ENCODE measurements at regions not wholly inside any gene's neighbourhood (a gene's known extent, or its start where the extent isn't known, plus 50 kb on each side); places are given as distances from the start of the nearest gene placed in this dataset.
"Not testable (repeated sequence)": the region's sequence is repeated elsewhere in the genome, so short reads cannot be mapped to it uniquely, and the experiment has no call there.

DNA sequence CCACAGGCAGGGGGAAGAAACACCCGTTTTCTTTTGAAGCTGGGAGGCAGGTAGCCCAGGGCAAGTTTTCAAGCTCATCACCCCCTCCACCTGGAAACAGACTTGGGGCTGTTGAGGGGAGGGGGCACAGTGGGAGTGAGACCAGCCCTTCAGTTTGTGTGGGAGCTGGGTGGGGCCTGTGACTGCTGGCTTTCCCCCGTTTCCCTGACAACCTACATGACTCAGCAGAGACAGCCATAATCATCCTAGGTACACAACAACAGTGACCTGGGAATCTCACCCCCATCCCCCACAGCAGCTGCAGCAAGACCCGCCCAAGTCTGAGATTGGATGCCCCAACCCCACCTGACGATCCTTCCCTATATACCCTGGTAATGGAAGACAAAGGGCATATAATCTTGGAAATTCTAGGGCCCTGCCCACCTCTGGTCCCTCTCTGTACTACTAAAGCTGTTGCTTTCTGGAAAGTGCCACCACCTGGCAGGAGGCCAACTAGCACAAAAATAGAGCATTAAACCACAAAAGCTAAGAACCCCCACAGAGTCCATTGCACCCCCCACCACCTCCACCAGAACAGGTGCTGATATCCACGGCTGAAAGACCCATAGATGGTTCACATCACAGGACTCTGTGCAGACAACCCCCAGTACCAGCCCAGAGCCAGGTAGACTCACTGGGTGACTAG, 422.2 kb upstream of the SGO1 start:
- no peak for DNase-seq

DNA sequence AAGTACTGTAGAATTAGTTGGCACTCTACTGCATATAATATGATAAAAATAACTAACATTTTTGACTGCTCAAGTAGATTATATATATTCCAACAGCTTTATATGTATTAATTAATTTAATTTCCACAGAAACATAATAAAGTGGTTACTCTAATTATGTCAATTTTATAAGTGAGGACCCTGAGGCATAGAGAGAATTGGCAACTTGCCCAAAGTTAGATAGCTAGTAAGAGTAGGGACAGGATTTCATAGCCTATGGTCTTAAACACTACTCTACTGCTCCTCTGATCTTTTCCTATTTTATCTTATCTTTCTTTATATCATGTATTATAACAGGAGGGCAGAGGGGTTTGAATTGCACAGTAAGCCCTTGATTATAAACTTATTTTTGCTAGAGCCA, 418.7 kb upstream of the SGO1 start:
- DNase-seq = no peak

DNA sequence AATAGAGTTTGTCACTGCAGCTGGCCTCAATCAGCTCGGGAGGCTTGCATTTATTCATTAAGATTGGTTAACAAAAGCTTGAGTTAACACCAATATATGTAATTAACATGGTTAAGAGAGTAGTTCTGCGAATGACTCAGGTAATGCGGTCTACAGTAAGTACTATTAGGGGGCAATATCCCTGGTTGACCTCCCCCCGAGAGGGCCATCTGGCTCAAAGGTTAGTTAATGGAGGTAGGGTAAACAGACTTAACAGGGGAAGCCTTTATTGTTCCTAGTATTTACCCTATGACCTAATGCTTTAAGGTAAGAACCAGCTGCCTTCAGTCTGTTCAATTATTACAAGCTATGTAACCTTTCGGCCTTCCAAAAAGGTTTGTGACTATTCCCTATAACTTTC, 403.3 kb upstream of the SGO1 start:
- DNase-seq = no peak

DNA sequence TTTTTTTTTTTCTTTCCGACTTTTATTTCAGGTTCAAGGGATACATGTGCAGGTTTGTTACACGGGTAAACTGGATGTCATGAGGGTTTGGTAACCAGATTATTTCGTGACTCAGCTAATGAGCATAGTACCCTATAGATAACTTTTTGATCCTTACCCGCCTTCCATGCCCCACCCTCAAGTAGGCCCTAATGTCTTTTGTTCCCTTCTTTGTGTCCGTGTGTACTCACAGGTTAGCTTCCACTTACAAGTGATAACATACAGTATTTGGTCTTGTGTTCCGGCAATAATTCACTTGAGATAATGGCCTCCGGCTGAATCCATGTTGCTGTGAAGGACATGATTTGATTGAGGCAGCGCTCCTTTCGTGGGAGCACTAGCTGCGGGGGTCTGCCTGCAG, 402.8 kb upstream of the SGO1 start:
- DNase-seq = no peak

DNA sequence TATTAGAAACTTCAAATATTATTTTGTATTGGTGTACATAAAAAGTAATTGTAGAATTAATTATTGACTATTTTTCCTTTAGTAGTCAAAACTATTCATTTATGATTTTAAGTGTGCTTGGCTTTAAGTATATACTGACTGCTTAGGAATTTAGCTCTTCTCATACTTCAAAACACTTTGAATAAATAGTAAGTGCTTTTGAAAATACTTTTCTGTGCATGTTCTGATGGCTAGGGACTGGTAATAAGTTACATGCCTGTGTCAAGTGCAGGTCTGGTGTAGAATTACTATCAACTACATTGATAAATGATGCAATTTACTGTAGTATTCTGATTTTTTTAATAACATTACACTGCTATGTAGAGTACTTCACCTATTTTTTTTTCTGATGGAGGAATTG, 397.6 kb upstream of the SGO1 start:
- no peak for DNase-seq

DNA sequence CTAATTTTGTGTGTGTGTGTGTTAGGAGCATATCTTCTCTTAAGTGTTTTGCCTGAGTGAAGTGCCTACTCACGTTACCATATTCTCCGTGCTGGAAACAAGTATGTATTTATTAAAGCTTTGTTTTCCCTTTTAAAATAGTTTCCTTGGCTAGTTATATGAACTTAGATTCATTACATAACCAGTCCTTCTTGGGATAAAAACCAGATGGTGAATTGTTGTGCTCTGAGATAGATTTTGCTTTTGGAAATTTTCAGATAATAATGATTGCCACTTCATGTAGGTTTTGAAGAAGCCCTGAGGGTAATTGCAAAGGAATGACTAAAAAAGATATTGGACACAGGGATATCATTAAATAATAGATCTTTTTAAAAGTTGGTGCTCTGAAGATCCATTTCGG, 390.2 kb upstream of the SGO1 start:
- DNase-seq = no peak

DNA sequence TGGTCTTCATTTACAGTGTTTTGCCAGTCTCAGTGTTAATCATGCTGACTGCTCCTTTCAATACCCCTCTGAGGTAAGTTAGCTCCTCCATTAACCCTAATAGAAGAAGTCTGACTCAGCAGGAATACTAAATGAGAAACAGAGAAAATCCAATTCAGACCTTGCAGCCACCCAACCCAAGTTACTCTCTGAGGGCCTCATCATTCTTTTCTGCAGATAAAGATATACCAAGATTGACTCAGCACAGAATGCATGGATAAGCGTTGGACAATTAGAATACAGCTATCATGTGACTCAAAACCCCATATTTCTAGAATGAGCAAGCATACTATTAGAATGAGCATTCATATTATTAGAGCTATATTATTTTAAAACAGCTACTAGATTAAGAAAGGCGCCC, 389.1 kb upstream of the SGO1 start:
- peak; percentile 15 for DNase-seq

DNA sequence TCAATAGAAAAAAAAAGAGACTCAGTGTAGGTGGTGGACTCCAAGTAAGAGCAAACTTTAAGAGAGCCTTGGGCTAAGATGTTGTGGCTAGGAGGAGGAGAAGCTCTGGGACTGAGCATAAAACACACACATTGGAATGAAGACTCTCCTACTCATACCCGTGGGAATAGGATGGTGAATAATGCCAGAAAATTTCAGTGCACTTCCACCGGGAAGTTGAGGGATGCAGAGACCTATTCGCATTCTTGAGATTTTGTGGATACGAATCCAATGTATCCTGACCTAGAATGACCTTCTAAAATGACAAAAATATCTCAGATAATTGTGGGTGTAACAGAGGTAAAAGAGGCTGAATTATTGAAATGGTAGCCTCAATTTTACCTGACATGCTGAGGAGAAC, 388.7 kb upstream of the SGO1 start:
- peak; percentile 38 for DNase-seq

DNA sequence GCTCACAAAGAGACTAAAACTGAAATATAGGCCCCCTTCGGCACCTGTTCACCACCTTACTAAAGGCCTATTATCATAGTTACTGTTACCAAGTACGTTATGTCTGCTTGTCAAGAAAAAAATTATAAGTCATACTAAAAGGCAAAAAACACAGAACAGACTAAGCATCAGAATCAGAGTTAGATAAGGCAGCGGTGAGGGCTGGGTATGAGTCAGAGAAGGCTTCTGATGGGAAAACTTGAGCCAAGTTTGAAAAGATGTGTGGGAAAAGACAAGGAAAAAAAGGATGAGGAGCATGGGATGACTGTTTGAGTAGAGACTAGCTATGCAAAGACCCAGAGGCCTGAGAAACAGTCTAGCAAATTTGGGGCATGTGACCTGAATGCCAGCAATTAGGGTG, 387.2 kb upstream of the SGO1 start:
- DNase-seq = peak; percentile 27

DNA sequence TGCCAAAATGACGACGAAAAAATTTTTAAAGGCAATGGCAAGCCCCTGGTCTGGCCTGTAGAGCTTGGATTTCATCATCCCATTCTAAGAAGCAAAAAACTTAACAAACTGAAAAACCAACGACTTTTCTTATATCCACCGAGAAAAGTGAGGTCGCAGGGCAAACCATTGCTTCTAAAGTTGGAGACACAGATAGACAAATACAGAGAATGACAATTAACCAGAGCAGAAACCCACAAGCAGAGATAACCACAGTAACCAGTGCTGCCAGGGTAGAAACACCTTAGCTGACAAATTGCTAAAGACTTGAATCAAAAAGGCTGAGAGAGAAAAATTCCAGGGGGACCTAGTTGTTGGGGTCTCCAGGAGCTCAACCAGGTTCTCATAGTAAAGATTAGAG, 386.5 kb upstream of the SGO1 start:
- no peak for DNase-seq

DNA sequence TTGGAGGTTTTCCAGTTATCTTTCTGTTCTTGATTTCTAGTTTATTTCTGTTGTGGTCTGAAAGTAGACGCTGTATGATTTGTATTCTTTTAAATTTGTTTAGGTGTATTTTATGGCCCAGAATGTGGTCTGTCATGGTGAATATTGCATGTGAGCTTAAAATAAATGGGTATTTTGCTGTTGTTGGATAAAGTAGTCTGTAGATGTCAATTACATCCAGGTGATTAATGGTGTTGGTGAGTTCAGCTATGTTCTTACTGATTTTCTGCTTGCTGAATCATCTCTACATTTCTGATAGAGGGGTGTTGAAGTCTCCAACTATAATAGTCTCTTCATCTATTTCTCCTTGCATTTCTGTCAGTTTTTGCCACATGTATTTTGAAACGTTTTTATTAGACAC, 383.3 kb upstream of the SGO1 start:
- DNase-seq = no peak

DNA sequence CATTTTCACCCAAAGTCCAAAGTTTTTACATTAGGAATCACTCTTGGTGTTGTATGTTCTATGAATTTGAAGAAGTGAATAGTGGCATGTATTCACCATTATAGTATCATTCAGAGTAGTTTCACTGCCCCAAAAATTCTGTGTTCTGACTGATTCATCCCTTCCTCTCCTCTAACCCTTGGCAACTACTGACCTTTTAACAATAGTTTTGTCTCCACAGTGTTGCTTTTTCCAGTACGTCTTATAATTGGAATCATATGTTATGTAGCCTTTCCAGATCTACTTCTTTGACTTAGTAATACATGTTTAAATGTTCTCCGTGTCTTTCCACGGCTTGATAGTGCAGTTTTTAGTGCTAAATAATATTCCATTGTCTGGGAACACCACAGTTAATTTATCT, 379.0 kb upstream of the SGO1 start:
- DNase-seq = no peak

DNA sequence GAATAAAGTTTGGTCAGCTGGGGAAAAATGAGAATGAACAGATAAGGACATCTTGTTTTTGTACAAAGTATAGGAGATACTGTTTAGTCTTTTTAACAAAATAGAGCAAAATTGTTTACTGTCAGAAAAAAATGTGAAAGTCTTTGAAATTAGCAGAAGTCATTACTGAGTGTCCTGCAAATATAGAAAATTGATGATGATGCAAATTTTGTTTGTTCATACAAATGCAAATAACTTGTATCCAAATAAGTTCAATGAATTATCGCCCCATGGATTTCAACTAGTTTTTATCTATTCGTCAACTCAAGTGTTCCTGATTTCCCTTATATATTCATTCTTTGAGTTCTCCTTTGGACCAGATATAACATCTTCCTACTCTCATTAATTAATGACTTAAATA, 378.0 kb upstream of the SGO1 start:
- no peak for DNase-seq

DNA sequence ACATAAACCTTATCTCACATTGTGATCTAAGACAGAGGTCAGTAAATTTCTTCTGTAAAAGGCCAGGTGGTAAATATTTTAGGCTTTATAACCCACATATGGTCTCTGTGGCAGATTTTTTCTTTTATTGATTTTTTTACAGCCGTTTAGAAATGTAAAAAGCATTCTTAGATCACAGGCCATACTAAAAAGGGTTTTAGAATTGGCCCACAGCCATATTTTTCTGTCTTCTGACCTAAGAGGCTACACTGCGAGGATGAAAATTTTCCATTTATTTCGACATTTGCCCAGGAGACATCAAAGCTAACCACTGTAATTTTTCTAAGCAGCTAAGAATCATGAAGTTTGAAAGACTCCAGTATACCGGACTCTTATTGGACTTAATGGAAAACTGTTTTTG, 377.2 kb upstream of the SGO1 start:
- no peak for DNase-seq

DNA sequence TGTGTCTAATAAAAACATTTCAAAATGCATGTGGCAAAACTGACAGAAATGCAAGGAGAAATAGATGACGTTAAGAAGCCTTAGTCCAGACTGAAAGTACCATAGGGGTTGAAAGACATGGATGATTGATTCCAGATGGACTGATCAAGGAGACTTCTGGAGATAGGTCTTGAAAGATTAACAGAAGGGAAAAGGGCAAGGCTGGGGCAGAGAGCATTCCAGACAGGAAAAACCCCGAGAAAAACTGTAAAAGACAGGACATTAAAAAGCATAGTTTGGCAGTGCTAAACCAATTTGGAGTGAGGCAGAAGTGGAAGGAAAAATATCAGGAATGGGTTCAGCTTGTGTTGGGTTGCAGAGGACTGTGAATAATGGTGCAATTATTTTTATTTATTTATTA, 375.2 kb upstream of the SGO1 start:
- no peak for DNase-seq

DNA sequence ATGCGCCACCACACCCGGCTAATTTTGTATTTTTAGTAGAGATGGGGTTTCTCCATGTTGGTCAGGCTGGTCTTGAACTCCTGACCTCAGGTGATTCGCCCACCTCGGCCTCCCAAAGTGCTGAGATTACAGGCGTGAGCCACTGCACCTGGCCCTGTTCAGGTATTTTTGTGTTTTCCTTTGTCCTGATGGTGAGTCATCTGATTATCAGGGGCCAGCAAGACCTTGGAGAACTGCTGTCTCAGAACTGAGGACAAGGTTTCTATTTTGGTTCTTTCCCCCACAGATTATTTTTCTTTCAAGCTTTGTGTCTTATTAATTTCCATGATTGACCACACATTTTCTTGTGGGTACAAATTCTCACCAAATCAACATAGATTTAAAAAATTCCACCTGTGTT, 374.4 kb upstream of the SGO1 start:
- DNase-seq = not testable (repeated sequence)

DNA sequence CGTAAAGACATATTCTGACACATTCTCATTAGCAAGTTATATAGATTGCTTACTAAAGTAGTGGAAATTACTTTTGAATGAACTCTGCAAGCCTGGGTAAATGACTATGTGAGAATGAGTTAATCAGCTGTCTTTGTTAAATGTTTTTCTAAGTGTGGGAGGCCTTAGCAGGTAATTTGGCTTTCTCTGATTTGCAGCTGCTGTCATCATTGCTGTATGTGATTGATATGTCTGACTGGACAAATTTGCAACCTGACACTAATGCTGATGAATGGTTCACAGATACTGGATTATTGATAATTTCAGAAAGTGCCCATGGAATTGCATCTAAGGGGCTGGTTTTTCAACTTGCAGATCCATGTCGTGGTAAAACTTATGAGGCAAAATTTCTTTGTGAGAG, 372.2 kb upstream of the SGO1 start:
- DNase-seq = no peak

DNA sequence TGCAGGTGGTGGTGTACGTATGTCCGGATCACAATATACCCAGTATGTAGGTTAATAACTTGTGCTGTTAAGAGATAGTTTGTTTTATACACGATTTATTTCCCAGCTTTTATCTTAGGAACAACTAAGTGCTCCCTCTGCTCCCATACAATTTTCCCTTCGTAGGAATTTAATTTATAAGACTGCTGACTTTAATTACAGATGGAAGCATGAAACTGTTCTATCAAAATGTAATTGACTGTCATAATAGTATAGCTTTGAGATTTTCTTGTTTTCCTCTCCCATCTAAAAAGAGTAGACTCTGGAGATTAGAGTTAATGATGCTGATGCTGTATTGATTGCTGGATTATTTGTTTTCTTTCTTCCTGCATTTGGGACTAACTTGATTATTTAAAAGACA, 370.7 kb upstream of the SGO1 start:
- no peak for DNase-seq

DNA sequence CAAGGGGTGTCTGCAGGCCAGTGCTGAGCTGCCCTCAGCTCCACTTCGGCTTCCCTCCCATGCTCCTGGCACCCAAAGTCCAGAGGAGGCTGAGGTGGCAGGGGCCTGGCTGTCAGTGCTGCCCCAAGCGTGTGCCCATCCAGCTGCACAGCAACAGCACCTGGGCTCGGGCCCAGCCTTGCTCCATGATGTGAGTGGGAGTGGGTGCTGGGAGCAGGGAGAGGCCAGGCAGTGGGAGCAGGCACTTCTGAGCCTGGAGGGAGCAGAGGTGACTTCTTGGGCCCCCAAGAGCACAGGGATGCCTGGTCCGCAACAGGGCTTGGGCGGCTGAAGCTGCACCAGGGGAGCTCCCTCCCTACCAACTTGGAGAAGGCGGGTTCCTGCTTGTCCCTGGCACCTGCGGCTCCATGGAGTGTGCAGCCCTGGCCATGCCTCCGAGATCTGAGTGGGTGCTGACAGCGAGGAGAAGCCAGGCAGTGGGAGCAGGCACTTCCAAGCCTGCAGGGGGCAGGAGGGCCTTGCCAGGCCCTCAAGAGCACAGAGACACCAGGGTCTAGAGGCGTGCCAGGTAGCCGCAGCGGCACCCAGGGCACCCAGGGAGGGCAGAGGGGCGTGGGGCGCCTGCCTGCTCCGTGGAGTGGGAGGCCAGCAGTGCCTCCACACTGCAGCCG, 366.7 kb upstream of the SGO1 start:
- no peak for DNase-seq

DNA sequence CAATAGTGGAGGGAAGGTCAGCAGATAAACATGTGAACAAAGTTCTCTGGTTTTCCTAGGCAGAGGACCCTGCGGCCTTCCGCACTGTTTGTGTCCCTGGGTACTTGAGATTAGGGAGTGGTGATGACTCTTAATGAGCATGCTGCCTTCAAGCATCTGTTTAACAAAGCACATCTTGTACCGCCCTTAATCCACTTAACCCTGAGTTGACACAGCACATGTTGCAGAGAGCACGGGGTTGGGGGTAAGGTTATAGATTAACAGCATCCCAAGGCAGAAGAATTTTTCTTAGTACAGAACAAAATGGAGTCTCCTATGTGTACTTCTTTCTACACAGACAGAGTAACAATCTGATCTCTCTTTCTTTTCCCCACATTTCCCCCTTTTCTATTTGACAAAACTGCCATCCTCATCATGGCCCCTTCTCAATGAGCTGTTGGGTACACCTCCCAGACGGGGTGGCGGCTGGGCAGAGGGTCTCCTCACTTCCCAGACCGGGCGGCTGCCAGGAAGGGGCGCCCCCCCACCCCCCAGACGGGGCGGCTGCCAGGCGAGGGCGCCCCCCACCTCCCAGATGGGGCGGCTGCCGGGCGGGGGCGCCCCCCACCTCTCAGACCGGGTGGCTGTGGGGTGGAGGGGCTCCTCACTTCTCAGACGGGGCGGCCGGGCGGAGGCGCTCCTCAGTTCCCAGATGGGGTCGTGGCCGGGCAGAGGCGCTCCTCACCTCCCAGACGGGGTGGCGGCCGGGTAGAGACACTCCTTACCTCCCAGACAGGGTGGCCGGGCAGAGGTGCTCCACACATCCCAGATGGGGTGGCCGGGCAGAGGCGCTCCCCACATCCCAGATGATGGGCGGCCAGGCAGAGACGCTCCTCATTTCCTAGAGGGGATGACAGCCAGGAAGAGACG, 361.6 kb upstream of the SGO1 start:
- DNase-seq = not testable (repeated sequence)

DNA sequence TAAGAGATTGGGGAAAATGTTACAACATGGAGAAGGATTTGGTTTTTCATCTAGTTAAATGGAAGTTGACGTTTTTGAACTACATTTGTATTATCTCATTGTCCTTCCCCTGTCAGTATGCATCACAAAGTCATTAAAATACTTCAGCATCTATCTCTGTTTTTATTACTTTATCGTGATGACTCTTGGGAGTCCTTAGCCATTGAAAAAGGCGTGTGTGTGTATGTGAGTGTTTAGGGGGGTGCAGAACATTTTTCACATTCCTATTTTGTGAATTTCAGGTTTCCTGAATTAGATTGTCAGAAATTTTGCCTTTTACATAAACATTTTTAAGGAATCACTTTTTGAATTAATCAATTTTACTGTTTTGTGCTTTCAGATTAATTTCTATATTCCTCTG, 360.6 kb upstream of the SGO1 start:
- no peak for DNase-seq

DNA sequence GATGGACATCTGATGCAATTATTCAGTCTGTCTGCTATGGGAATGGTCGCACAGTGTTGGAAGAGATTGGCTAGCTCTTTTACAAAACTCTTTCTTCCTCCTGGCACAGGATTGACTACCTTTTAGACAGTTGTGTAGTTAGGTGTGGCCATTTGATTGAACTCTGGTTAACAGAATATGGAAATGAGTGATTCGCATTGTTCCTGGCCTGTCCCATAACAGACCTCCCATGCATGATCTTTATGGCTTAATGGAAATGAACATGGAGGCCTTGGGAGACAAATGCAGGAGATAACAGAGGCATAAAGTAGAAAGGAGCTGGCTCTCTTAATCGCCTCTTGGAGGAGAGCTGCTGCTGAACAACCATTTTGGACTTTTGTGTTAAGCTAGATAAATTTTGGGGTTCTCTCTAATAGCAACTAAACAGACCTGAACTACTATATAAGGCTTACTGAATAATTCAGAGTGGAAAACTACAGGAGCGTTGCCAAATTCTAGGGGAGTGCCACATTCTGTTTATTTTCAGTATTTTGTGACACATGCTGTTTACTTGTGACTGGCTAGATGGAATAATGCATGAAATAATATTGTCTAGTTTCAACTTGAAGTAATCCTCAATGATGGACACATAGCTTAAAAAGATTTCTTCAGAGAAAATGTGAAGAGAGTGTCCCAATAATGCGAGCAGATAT, 357.7 kb upstream of the SGO1 start:
- no peak for DNase-seq

DNA sequence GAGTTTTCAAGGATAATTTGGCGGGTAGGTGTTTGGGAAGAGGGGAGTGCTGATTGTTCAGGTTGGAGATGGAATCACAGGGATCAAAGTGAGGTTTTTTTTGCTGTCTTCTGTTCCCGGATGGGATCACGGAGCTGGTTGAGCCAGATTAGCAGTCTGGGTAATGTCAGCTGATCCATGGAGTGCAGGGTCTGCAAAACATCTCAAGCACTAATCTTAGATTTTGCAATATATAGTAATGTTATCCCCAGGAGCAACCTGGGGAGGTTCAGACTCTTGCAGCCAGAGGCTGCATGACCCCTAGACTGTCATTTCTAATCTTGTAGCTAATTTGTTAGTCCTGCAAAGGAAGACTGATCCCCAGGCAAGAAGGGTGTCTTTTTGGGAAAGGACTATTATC, 354.1 kb upstream of the SGO1 start:
- DNase-seq = no peak

DNA sequence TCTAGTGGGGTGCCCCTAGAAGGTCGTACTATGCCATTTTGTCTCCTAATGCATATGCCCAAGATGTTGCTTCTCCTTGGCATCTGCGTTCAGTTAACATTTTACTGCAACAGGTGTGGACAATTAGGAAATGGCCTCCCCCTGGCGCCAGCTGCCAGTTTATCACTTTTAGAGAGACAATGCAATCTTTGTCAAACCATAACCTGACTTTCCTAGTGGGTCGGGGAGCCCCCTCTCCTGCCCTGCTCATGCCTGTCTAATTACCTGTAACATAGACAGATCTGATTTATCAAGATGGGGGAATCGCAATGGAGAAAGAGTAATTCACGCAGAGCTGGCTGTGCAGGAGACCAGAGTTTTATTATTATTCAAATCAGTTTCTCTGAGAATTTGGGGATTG, 353.7 kb upstream of the SGO1 start:
- no peak for DNase-seq
